NCI-H2107 treated with DMSO at 0.1 percent for 48 hours (cell line): ENCODE measurements at regions not wholly inside any gene's neighbourhood (a gene's known extent, or its start where the extent isn't known, plus 50 kb on each side); places are given as distances from the start of the nearest gene placed in this dataset.

Experiments used
- DNase-seq: peaks from one replicate; lab custom pipeline; 2025; ENCODE audit not compliant: unreplicated experiment; lab: John Stamatoyannopoulos, UW

DNA sequence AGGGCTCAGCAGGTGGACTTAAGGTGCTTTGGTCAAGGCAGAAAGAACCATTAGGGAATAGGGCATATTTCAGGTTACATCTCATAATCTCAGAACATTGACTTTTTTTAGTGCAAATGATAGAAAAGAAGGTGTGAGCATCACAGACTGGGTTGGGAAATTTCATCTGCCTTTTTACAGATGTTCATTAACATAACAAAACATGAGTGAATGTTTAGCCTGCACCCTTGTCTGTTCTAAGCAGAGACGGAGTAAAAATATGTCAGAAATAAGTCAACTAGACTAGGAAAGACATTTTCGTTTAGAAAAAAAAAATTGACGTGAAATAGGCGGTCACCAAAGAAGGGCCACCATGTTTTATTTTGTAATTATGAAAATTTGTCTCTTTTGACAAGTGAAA lies 127.5 kb upstream of the CDH13 start:
- no peak for DNase-seq

GRCh38 chr16:82497139-82497538 lies 129.6 kb upstream of the CDH13 start:
- no peak for DNase-seq

DNA sequence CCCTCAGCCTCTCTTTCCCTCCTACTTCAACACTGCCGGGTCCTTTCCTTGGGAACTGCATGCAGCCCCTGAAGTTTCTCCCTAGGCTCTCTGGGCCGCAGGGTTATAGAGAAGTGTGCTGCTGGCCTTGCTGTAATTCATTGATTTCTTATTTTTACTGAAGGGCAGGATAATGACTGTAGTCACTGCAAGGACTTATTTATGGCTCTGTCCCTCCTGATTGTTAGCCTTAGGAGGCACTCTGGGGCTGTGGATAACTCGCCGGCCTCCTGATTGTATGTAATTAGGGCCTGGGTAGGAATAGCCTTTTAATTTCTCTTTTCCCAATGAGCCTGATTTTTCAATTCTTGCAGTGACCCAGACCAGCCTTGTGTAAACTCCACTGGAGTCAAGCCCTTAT lies 138.3 kb upstream of the CDH13 start:
- no peak for DNase-seq

- no peak for DNase-seq
Measured at GRCh38 chr16:82481455-82481854, 145.3 kb upstream of the CDH13 start.

GRCh38 chr16:82476786-82477185 lies 150.0 kb upstream of the CDH13 start:
- no peak for DNase-seq

DNA sequence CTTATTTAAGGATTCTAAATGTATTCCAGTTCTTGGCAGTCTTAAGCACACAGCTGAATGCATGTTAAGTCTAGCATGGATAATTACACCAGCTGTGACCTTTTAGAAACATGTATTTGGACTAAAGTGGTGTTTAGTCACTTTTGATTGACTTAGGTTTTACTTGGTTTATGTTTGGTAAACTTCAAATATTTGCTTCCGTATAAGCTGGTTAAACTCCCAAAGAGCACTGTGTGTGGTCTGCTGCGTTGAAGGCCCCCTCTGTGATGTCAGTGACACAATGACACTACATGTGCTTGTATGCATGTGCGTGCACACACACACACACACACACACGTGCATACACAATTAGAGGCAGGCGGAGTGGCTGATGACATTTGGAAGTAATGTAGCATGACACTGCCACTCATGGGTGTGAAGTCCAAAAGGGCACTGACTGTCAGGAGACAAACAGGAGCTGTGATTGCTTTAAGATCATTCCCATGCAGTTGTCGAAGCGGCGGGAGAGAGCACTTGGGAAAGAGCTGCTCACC lies 156.1 kb upstream of the CDH13 start:
- no peak for DNase-seq

- no peak for DNase-seq
Measured at GRCh38 chr16:82470016-82470415, 156.8 kb upstream of the CDH13 start.

DNA sequence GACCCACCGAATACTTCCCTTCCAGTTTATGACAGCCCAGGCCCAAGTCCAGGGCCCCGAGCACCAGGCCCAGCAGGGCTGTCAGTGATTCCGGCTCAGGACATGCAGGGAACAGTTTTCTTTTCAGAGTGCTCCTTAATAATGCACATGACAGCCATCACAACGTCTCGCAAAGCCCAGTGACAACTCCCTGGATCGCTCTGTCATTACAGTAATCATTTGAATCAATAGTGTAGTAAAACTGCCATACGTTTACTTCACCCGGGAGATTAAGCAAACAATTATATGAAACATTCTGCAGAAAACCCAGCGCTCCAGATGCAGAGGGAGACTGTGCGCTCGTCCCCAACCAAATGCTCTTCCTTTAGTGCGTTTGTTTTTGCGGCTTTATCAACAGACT lies 162.6 kb upstream of the CDH13 start:
- DNase-seq, result no peak

GRCh38 chr16:82460766-82461165 lies 166.0 kb upstream of the CDH13 start:
- no peak for DNase-seq

DNA sequence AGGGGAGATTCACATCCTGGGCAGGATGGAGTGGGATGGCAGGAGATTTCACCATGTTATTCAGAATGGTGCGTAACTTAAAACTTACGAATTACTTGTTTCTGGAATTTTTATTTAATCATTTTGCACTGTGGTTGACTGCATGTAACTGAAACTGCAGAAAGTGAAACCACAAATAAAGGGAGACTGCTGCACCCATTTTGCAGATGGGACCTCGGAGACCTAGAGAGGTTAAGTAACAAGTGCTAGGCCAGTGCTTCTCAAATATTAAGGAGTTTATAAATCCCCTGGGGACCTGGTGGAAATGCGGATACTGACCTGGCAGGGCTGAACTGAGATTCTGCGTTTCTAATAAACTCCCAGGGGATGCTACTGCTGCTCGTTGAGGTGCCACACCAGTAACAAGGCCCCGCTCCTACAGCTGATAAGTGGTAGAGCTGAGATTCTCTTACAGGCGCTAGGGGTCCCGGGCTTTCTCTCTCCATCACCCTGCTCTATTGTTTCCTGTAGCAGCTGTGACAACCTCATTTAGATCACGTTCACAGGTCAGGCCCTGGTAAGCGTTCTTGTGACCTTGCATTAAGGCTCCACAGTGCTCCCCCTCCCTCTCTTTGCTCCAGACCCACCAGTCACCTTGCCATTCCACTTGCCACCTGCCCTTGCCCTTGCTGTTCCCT lies 167.1 kb upstream of the CDH13 start:
- no peak for DNase-seq

DNA sequence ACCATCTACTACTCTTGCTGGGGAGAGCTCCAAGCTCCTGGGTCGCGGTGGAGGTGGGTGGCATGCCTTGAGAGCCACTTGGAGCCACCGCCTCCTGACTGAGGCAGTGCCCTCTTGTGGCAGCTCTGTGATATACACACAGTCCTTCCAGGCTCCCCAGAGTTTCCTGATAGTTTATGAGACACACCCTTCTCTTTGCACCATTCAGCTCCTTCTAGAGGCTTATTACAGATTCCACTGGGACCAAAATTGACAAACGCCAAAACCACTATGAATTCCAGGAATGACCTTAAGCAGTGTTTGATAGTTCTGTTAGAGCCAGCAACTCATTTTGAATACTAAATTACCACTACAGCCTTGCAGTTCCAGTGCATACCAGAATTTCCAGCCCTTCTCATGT lies 170.1 kb upstream of the CDH13 start:
- peak; percentile 1 for DNase-seq

DNA sequence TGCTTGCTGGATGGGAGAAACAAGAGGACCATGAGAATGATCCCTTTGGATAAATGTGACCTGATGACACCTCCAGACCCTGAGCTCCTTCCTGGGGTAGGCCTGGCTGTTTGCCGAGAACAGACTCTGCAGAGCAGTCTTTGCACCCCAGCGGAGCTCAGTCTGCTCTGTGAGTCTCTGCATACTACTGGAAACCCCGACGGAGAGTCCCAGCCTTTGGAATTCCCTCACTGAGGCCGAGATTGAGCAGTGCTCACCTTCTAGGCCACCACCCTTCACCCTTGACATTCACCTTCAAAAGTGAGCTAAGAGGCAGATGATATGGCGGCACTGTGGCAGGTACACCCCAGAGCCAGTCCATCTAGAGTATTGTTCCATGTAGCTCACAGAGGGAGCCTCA lies 172.2 kb upstream of the CDH13 start:
- no peak for DNase-seq

DNA sequence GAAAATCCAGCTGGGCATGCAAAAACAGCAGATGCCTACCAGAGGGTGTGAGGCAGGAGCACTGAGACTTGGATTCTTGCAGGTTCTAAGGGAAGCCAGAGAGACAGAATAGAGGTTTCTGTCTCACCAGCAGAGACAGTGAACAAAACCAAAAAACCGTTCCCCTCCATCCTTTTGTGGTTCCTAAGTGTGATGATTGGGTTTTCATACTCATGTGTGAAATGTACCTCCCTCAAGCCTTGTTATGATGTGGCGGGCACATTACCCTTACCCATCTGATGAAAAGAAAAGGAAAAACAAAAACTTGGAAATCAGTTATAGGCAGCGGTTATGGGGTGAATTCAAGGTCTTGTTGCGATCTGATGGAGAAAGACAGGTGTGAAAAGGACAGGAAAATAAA lies 172.6 kb upstream of the CDH13 start:
- DNase-seq, result no peak

- no peak for DNase-seq
Measured at GRCh38 chr16:82452004-82452756, 174.6 kb upstream of the CDH13 start.

DNA sequence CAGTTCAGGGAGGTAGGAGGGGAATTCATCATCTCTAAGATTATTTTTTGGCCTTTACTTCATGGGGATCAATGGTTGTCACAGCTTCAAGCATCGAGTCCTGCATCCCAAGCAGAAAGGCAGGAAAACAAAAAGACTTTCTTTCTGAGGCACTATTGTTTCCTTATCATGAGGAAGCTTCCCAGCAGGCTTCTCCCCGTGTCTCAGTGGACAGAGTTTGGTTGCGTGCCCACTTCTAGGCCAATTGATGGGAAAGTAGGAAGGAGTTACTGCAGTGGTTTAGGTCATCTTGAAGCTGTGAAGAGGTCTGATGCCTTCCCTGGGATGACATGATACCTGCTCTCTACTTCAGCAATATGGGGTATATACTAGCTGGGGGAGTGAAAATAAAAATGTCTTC lies 175.3 kb upstream of the CDH13 start:
- DNase-seq, result no peak

DNA sequence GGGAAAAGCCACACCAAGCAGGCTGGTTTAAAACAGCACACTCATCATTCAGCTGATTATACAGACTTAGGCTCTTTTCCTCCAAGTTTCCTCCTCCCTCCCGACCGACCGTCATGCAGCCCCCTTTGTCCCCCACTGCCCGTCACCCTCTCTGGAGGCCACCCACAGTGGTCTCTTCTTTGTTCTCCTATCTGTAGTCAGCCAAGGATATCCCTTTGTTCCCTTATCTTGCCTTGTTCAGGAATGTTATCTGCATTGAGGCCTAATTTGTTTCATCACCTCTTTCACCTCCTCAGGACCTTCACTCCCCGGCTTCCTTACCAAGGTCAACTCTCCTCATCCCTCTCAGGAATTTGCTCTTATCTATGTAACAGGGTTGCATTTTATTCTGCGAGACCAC lies 186.4 kb upstream of the CDH13 start:
- DNase-seq, result no peak

DNA sequence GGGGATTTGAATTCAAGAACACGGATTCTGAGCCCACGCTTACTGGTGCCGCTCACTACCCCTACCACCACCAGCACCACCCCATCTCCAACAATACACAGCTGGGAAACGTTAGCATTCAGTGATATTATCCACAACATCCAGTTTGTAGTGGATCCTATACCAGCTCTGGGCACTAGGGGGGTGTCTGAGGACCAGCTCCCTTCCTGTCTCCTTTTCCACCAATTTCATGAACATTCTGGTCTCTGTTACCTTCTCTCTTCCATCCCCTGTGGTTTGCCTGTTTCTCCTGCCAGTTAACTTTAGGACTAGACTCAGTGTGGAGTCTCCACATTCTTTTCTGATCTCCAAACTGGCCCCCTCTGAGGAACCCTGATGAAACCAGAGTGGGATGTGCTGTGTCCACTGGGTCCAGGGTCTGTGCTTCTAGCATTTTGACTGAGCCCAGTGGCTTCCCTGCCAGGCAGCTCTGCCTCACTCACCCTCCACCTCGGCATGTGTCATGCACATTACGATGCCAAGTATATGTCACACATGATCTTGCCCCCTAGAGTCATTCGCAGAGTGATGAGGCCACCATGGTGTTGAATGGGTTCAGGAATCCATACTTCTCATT lies 187.0 kb upstream of the CDH13 start:
- DNase-seq, result no peak

GRCh38 chr16:82433042-82433441 lies 193.7 kb upstream of the CDH13 start:
- no peak for DNase-seq

DNA sequence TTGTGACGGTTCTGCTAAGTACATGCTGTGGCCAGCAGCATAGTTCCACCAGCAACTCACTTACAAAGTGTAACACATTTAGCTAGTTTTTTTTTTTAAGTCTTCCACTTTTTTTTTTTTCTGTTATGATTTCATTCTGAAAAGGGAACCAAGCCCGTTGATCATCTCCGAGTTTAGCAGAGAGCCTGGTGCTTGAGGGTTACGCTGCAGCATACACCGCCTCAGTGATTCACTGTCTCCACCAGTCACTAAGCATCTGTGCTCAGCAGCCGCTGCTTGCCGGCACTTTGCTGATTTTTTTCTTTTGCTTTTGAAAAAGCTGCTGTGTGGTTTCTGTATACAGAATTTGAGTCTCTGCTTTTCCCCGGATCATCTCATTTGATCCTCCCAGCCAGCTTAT lies 194.5 kb upstream of the CDH13 start:
- DNase-seq, result no peak

- no peak for DNase-seq
Measured at GRCh38 chr16:82425661-82426060, 201.1 kb upstream of the CDH13 start.

DNA sequence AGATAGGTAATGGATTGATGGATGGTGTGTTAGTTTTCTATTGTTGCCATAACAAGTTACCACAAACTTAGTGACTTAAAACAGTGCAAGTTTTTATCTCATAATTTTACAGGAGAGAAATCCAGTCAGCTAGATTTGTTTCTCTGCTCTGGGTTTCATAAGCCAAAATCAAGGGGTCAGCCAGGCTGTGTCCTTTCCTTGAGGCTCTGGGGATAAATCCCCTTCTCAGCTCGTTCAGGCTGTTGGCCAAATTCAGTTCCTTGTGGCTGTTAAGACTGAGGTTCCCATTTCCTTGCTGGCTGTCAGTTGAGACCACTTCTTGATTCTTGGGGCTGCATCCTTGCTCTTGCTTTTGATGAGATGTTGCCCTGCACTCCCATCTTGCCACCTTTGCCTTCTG lies 204.9 kb upstream of the CDH13 start:
- DNase-seq, result no peak

GRCh38 chr16:82419332-82419731 lies 207.4 kb upstream of the CDH13 start:
- no peak for DNase-seq
